GM12878 (cell line): ENCODE measurements at regions not wholly inside any gene's neighbourhood (a gene's known extent, or its start where the extent isn't known, plus 50 kb on each side); places are given as distances from the start of the nearest gene placed in this dataset.

Source experiments
- ATAC-seq: fragments of 200-7000 bp; cut with Tn5 transposase; 3 replicates; pipeline ENCODE4 v1.9.1; 2020; ENCODE audit warnings: mild to moderate bottlenecking, moderate library complexity
- BruUV-seq: library from RNA; stranded (reverse); fragments of 400-500 nt; replicated peaks from 2 replicates; lab custom pipeline; 2021; lab: Mats Ljungman, UMichigan
- CTCF ChIA-PET: fragments of 300-600 bp; sonication (Branson Sonifier 250); formaldehyde crosslinking; extraction: SDS; loops from one replicate; lab custom pipeline; 2021; ENCODE audit warnings: inconsistent platforms; lab: Yijun Ruan, JAX
- POLR2A ChIA-PET: fragments of 350-600 bp; formaldehyde crosslinking; extraction: SDS; loops from one replicate; lab custom pipeline; 2021; ENCODE audit warnings: inconsistent platforms; lab: Charles Lee
- RAD21 ChIA-PET: fragments of 300-600 bp; sonication (Branson Sonifier 250); formaldehyde crosslinking; loops from one replicate; lab custom pipeline; 2023; ENCODE audit warnings: antibody characterized with exemption; ENCODE audit not compliant: unreplicated experiment; lab: Charles Lee
- SMC1A ChIA-PET: fragments of 300-600 bp; sonication (Branson Sonifier 250); formaldehyde crosslinking; loops from one replicate; lab custom pipeline; 2023; ENCODE audit not compliant: unreplicated experiment, uncharacterized antibody; lab: Charles Lee
- DNase-seq: peaks from one replicate; pipeline ENCODE4 v3.0.0-alpha.2; 2011; ENCODE audit warnings: low read depth, low spot score
- FAIRE-seq: peaks from 3 replicates; lab custom pipeline; 2011; peaks lifted over from hg19 to GRCh38; lab: Jason Lieb, UNC
- H2AFZ ChIP-seq: 2 replicates; pipeline ENCODE4 v1.6.0; 2011; ENCODE audit warnings: low read depth, low read length, control low read depth; ENCODE audit not compliant: control insufficient read depth
- H3K27ac ChIP-seq: 2 replicates; pipeline ENCODE4 v1.5.1; 2011; ENCODE audit warnings: control low read depth; ENCODE audit not compliant: control insufficient read depth, insufficient read depth
- H3K27me3 ChIP-seq, 2 experiments: replicated peaks in 1 of 2; 2 replicates each; pipeline versions ENCODE4 v1.6.0 to v1.6.1; 2011; ENCODE audit warnings: low read length in 1 of 2; ENCODE audit not compliant: control insufficient read depth in 2 of 2, insufficient read depth in 2 of 2
- H3K36me3 ChIP-seq, 2 experiments: 2 replicates each; pipeline ENCODE4 v1.5.1; 2011; ENCODE audit warnings: low read length in 1 of 2; ENCODE audit not compliant: control insufficient read depth in 2 of 2, insufficient read depth in 2 of 2
- H3K4me1 ChIP-seq: 2 replicates; pipeline ENCODE4 v1.6.1; 2011; ENCODE audit warnings: mild to moderate bottlenecking, low read length, moderate library complexity, mixed read lengths; ENCODE audit not compliant: control insufficient read depth, insufficient read depth
- H3K4me2 ChIP-seq: 2 replicates; pipeline ENCODE4 v1.6.0; 2011; ENCODE audit warnings: control low read depth; ENCODE audit not compliant: control insufficient read depth, insufficient read depth
- H3K4me3 ChIP-seq: fragments of 200-600 bp; sonication (generic); 2 replicates; pipeline ENCODE4 v1.5.1; 2016
- H3K79me2 ChIP-seq: 2 replicates; pipeline ENCODE4 v1.6.0; 2011; ENCODE audit warnings: low read length; ENCODE audit not compliant: control insufficient read depth, insufficient read depth
- H3K9ac ChIP-seq: 2 replicates; pipeline ENCODE4 v1.8.0; 2011; ENCODE audit warnings: low read length, control low read depth, mixed read lengths; ENCODE audit not compliant: control insufficient read depth, insufficient read depth
- H3K9me3 ChIP-seq: replicated peaks from 3 replicates; pipeline ENCODE4 v1.5.1; 2011; ENCODE audit warnings: mild to moderate bottlenecking, low read length; ENCODE audit not compliant: control insufficient read depth, insufficient read depth
- H4K20me1 ChIP-seq: 2 replicates; pipeline ENCODE4 v1.6.0; 2011; ENCODE audit not compliant: control insufficient read depth, insufficient read depth
- BCL11A ChIP-seq: IDR thresholded peaks from 2 replicates; pipeline ENCODE4 v1.6.1; 2011; ENCODE audit warnings: low read depth, low read length
- KDM1A ChIP-seq: fragments of 200-600 bp; sonication (generic); IDR thresholded peaks from 2 replicates; pipeline ENCODE4 v1.6.1; 2016; ENCODE audit warnings: borderline replicate concordance
- PAX5 ChIP-seq: IDR thresholded peaks from 2 replicates; pipeline ENCODE4 v1.6.1; 2011; ENCODE audit warnings: low read depth, low read length, borderline replicate concordance
- RCOR1 ChIP-seq: conservative IDR thresholded peaks from 2 replicates; pipeline ENCODE4 v1.6.1; 2012; ENCODE audit warnings: low read depth, low read length, improper control_type of control experiment
- ZBTB4 ChIP-seq: fragments of 450-650 bp; formaldehyde crosslinking; IDR thresholded peaks from 2 replicates; pipeline ENCODE4 v1.4.0; 2022; ENCODE audit warnings: mild to moderate bottlenecking, moderate library complexity
- WGBS: methylation state at CpG from one replicate; pipeline ENCODE4 v1.1.6; 2016; ENCODE audit warnings: low lambda C conversion rate; ENCODE audit not compliant: insufficient replicate concordance, insufficient coverage; ENCODE audit errors: missing lambda C conversion rate; 5-methylcytosine and 5-hydroxymethylcytosine counted together
- in situ Hi-C: fragments of 300-500 bp; cut with MboI; formaldehyde crosslinking; loops from 9 replicates; pipeline ENCODE4 v1.14.3; 2018; ENCODE audit warnings: mixed read lengths
- intact Hi-C: fragments of 100-400 bp; cut with micrococcal nuclease; formaldehyde crosslinking; loops from one replicate; pipeline ENCODE4 v1.14.2; 2022; ENCODE audit not compliant: unreplicated experiment

GRCh38 chr4:24244663-24245490 is 339.5 kb downstream of the DHX15 start (continued):
- no peak for TF ChIP-seq ZBTB4 (CRISPR knock-in tag)

GRCh38 chr4:24243641-24244040 is 340.7 kb downstream of the DHX15 start:
- 0% methylated on average over 2 of the region's 2 CpGs for WGBS
- Histone ChIP-seq H3K27ac (no peak overlapping the region), H3K9ac (no peak overlapping the region), H2AFZ (no peak overlapping the region), H3K27me3 (no peaks in the 10 kb centered on the region), H3K4me1 (no peaks in the 10 kb centered on the region), H3K9me3 (no peaks in the 10 kb centered on the region), H3K4me2 (no peak overlapping the region), H4K20me1 (no peaks in the 10 kb centered on the region), H3K36me3 (no peaks in the 10 kb centered on the region), H3K79me2 (no peaks in the 10 kb centered on the region), H3K4me3 (no peak overlapping the region)
- ChIA-PET CTCF (no interaction called here), SMC1A (no interaction called here), POLR2A (no interaction called here), RAD21 (no interaction called here)
- no peak for ATAC-seq
- in situ Hi-C loops (no loop called here), intact Hi-C loops (no loop called here)
- TF ChIP-seq PAX5 (no peak), BCL11A (no peak), KDM1A (no peak), RCOR1 (no peak)
- no peak for DNase-seq
- no TSS peak for BruUV-seq
- no peak for FAIRE-seq
